ENCODE measurements at regions not wholly inside any gene's neighbourhood (a gene's known extent, or its start where the extent isn't known, plus 50 kb on each side); places are given as distances from the start of the nearest gene placed in this dataset.

DNA sequence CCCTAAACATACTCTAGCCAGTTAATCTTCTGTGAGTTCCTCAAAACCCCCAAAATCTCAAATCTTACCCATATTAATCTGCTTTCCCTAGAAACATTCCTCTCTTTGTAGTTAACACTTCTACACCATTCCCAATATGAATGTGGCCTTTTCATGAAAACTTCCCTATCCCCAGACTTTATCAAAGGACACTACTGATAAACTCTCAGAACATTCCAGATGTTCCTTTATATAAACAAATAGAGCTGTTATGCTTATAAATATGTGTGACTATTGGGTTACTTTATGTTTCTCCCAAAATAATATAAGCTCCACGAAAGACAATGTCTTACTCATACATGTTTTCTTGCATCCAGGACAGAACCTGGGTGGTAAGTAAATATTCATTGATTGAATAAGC, 205.4 kb upstream of the NFIA start:
- TF ChIP-seq EZH2 (IDR thresholded peaks at IDR 0.05; ENCODE audit: low read length), result no peak
- TF ChIP-seq, protein P1, sequence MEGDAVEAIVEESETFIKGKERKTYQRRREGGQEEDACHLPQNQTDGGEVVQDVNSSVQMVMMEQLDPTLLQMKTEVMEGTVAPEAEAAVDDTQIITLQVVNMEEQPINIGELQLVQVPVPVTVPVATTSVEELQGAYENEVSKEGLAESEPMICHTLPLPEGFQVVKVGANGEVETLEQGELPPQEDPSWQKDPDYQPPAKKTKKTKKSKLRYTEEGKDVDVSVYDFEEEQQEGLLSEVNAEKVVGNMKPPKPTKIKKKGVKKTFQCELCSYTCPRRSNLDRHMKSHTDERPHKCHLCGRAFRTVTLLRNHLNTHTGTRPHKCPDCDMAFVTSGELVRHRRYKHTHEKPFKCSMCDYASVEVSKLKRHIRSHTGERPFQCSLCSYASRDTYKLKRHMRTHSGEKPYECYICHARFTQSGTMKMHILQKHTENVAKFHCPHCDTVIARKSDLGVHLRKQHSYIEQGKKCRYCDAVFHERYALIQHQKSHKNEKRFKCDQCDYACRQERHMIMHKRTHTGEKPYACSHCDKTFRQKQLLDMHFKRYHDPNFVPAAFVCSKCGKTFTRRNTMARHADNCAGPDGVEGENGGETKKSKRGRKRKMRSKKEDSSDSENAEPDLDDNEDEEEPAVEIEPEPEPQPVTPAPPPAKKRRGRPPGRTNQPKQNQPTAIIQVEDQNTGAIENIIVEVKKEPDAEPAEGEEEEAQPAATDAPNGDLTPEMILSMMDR (optimal IDR thresholded peaks at IDR 0.05 in 1 of 3, IDR thresholded peaks at IDR 0.05 in 1 of 3, conservative IDR thresholded peaks at IDR 0.05 in 1 of 3; ENCODE audit: extremely low read depth in 1 of 3, insufficient read depth in 2 of 3, low read length in 3 of 3), result no peak
- Histone ChIP-seq H3K36me3 (ENCODE audit: control insufficient read depth in 2 of 2, extremely low read depth in 1 of 2, insufficient read depth in 2 of 2, low read length in 2 of 2) (no peaks in the 10 kb centered on the region), H4K20me1 (ENCODE audit: control insufficient read depth, extremely low read depth, insufficient read depth, low read length) (no peaks in the 10 kb centered on the region), H3K9me3 (ENCODE audit: control insufficient read depth, low read depth, low read length) (no peaks in the 10 kb centered on the region), H3K79me2 (ENCODE audit: control insufficient read depth, insufficient read depth, low read length) (no peaks in the 10 kb centered on the region), H3K9me1 (ENCODE audit: control insufficient read depth, extremely low read depth, insufficient read depth, low read length) (no peaks in the 10 kb centered on the region), H3K4me1 (ENCODE audit: control insufficient read depth, extremely low read depth, insufficient read depth, low read length) (peaks cover 4% of the 10 kb centered on the region), H3K27ac (ENCODE audit: control insufficient read depth, insufficient read depth, low read length) (no peak overlapping the region), H3K4me3 (ENCODE audit: control insufficient read depth in 2 of 3, extremely low read depth in 1 of 3, insufficient read depth in 2 of 3, low read depth in 1 of 3, low read length in 3 of 3) (no peak overlapping the region), H2AFZ (ENCODE audit: control insufficient read depth, low read length) (no peak overlapping the region), H3K27me3 (ENCODE audit: control insufficient read depth, extremely low read depth, insufficient read depth, low read length) (no peaks in the 10 kb centered on the region), H3K9ac (ENCODE audit: control insufficient read depth, extremely low read depth, insufficient read depth, low read length) (no peak overlapping the region), H3K4me2 (ENCODE audit: control insufficient read depth, extremely low read depth, insufficient read depth, low read depth, low read length) (no peak overlapping the region)
- FAIRE-seq (no peak), DNase-seq (ENCODE audit: low read depth, low spot score) (no peak)
- dilution Hi-C loops (cut with MboI; ENCODE audit: extremely low pct_ligation_motif_present, low sequenced_read_pairs), result no loop called here

GRCh38 chr1:60875138-60875537, 207.2 kb upstream of the NFIA start:
- dilution Hi-C loops (cut with MboI; ENCODE audit: extremely low pct_ligation_motif_present, low sequenced_read_pairs), result no loop called here
- Histone ChIP-seq H3K36me3 (ENCODE audit: control insufficient read depth in 2 of 2, extremely low read depth in 1 of 2, insufficient read depth in 2 of 2, low read length in 2 of 2) (no peaks in the 10 kb centered on the region), H3K9me3 (ENCODE audit: control insufficient read depth, low read depth, low read length) (no peaks in the 10 kb centered on the region), H3K79me2 (ENCODE audit: control insufficient read depth, insufficient read depth, low read length) (no peaks in the 10 kb centered on the region), H4K20me1 (ENCODE audit: control insufficient read depth, extremely low read depth, insufficient read depth, low read length) (no peaks in the 10 kb centered on the region), H2AFZ (ENCODE audit: control insufficient read depth, low read length) (no peak overlapping the region), H3K4me2 (ENCODE audit: control insufficient read depth, extremely low read depth, insufficient read depth, low read depth, low read length) (no peak overlapping the region), H3K9me1 (ENCODE audit: control insufficient read depth, extremely low read depth, insufficient read depth, low read length) (no peaks in the 10 kb centered on the region), H3K4me1 (ENCODE audit: control insufficient read depth, extremely low read depth, insufficient read depth, low read length) (peaks cover 4% of the 10 kb centered on the region), H3K9ac (ENCODE audit: control insufficient read depth, extremely low read depth, insufficient read depth, low read length) (no peak overlapping the region), H3K27me3 (ENCODE audit: control insufficient read depth, extremely low read depth, insufficient read depth, low read length) (no peaks in the 10 kb centered on the region), H3K27ac (ENCODE audit: control insufficient read depth, insufficient read depth, low read length) (no peak overlapping the region), H3K4me3 (ENCODE audit: control insufficient read depth in 2 of 3, extremely low read depth in 1 of 3, insufficient read depth in 2 of 3, low read depth in 1 of 3, low read length in 3 of 3) (no peak overlapping the region)
- no peak for FAIRE-seq
- no peak for DNase-seq (ENCODE audit: low read depth, low spot score)
- TF ChIP-seq, protein P1 (optimal IDR thresholded peaks at IDR 0.05 in 1 of 3, IDR thresholded peaks at IDR 0.05 in 1 of 3, conservative IDR thresholded peaks at IDR 0.05 in 1 of 3; ENCODE audit: extremely low read depth in 1 of 3, insufficient read depth in 2 of 3, low read length in 3 of 3), result no peak
- TF ChIP-seq EZH2 (IDR thresholded peaks at IDR 0.05; ENCODE audit: low read length), result no peak

Data from keratinocyte (primary cell).